ENCODE measurements at regions not wholly inside any gene's neighbourhood (a gene's known extent, or its start where the extent isn't known, plus 50 kb on each side); places are given as distances from the start of the nearest gene placed in this dataset.

DNA sequence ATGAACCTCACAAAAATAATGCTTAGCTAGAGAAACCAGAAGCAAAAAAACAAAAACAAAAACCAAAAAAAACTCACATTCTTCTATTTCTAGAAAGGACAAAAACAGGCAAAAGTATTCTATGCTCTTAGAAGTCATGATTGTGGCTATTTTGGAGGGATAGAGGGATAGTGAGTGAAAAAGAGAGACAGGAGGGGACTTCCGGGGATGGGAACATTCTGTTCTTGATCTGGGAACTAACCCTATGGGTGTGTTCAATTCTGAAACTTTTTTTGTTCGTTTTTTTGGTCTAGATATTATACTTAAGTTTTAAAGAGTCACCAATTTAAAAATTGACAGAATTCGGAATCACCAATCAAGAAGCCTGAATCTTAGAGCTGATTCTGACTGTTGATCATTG lies 120.0 kb upstream of the TPM1 start:
- Histone ChIP-seq H3K4me1 (ENCODE audit: control insufficient read depth, extremely low read depth, insufficient read depth, low read length) (no peaks in the 10 kb centered on the region), H3K27ac (ENCODE audit: insufficient read depth, low read length) (no peak overlapping the region), H2AFZ (ENCODE audit: low read length) (no peak overlapping the region), H3K9me3 (ENCODE audit: control insufficient read depth, insufficient read depth, low read depth, low read length) (no peaks in the 10 kb centered on the region), H3K36me3 (ENCODE audit: control insufficient read depth, insufficient read depth, low read length) (no peaks in the 10 kb centered on the region), H3K27me3 (ENCODE audit: control insufficient read depth, insufficient read depth, low read length) (no peaks in the 10 kb centered on the region), H3K4me2 (ENCODE audit: extremely low read depth, insufficient read depth, low read length) (no peak overlapping the region), H3K79me2 (ENCODE audit: control insufficient read depth, insufficient read depth, low read length) (no peaks in the 10 kb centered on the region), H3K9ac (ENCODE audit: insufficient read depth, low read length) (no peak overlapping the region), H4K20me1 (ENCODE audit: control insufficient read depth, extremely low read depth, insufficient read depth, low read length) (no peaks in the 10 kb centered on the region), H3K4me3 (replicated peaks in 1 of 4; ENCODE audit: control extremely low read depth in 1 of 4, insufficient read depth in 1 of 4, low read depth in 3 of 4, low read length in 4 of 4) (no peak overlapping the region)
- no peak for DNase-seq (ENCODE audit: low read depth in 2 of 2)
- TF ChIP-seq, protein P1, sequence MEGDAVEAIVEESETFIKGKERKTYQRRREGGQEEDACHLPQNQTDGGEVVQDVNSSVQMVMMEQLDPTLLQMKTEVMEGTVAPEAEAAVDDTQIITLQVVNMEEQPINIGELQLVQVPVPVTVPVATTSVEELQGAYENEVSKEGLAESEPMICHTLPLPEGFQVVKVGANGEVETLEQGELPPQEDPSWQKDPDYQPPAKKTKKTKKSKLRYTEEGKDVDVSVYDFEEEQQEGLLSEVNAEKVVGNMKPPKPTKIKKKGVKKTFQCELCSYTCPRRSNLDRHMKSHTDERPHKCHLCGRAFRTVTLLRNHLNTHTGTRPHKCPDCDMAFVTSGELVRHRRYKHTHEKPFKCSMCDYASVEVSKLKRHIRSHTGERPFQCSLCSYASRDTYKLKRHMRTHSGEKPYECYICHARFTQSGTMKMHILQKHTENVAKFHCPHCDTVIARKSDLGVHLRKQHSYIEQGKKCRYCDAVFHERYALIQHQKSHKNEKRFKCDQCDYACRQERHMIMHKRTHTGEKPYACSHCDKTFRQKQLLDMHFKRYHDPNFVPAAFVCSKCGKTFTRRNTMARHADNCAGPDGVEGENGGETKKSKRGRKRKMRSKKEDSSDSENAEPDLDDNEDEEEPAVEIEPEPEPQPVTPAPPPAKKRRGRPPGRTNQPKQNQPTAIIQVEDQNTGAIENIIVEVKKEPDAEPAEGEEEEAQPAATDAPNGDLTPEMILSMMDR (conservative IDR thresholded peaks at IDR 0.05 in 1 of 2, IDR thresholded peaks at IDR 0.05 in 1 of 2; ENCODE audit: low read depth in 1 of 2, low read length in 2 of 2): no peak
- no peak for TF ChIP-seq EZH2 (IDR thresholded peaks at IDR 0.05; ENCODE audit: low read length, missing control alignments)

DNA sequence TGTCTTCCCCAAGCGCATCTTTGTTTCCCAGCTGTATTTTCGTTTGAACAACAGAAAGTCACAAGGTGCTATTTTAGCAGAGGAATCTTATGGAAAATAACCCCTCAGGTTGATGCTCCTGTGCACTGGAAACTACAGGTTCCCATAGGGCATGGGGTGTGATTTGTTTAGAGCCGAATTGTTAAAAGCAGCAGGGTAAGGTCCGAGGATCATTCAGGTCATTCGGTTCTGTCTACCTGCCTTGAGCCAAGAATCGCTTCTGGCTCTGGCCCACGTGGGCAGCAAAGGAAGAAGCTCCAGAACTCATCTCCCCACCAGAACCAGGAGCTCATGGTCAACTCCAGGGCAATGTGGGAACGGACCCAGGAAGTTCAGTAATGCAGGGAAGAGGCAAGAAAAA lies 116.7 kb upstream of the TPM1 start:
- Histone ChIP-seq H3K9ac (ENCODE audit: insufficient read depth, low read length) (no peak overlapping the region), H3K79me2 (ENCODE audit: control insufficient read depth, insufficient read depth, low read length) (no peaks in the 10 kb centered on the region), H2AFZ (ENCODE audit: low read length) (no peak overlapping the region), H4K20me1 (ENCODE audit: control insufficient read depth, extremely low read depth, insufficient read depth, low read length) (no peaks in the 10 kb centered on the region), H3K4me2 (ENCODE audit: extremely low read depth, insufficient read depth, low read length) (no peak overlapping the region), H3K4me3 (replicated peaks in 1 of 4; ENCODE audit: control extremely low read depth in 1 of 4, insufficient read depth in 1 of 4, low read depth in 3 of 4, low read length in 4 of 4) (no peak overlapping the region), H3K27me3 (ENCODE audit: control insufficient read depth, insufficient read depth, low read length) (no peaks in the 10 kb centered on the region), H3K9me3 (ENCODE audit: control insufficient read depth, insufficient read depth, low read depth, low read length) (no peaks in the 10 kb centered on the region), H3K4me1 (ENCODE audit: control insufficient read depth, extremely low read depth, insufficient read depth, low read length) (peaks cover 17% of the 10 kb centered on the region), H3K36me3 (ENCODE audit: control insufficient read depth, insufficient read depth, low read length) (no peaks in the 10 kb centered on the region), H3K27ac (ENCODE audit: insufficient read depth, low read length) (no peak overlapping the region)
- no peak for TF ChIP-seq EZH2 (IDR thresholded peaks at IDR 0.05; ENCODE audit: low read length, missing control alignments)
- TF ChIP-seq, protein P1 (conservative IDR thresholded peaks at IDR 0.05 in 1 of 2, IDR thresholded peaks at IDR 0.05 in 1 of 2; ENCODE audit: low read depth in 1 of 2, low read length in 2 of 2): no peak
- no peak for DNase-seq (ENCODE audit: low read depth in 2 of 2)

DNA sequence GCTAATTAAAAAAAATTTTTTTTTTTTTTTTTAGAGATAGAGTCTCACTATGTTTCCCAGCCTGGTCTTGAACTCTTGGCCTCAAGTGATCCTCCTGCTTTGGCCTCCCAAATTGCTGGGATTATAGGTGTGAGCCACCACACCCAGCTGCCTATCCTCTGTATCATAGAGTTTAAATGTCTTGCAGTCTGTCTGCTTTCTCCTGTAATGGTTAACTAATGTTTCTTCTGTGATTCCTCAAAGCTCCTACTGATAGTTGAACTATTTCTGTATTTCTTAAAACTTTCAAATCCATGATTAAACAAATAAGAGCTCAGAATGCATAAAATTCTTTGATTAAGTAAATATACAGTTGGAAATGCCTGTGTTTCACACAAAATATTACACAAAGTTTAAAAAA lies 115.4 kb upstream of the TPM1 start:
- Histone ChIP-seq H3K36me3 (ENCODE audit: control insufficient read depth, insufficient read depth, low read length) (no peaks in the 10 kb centered on the region), H3K4me1 (ENCODE audit: control insufficient read depth, extremely low read depth, insufficient read depth, low read length) (peaks cover 17% of the 10 kb centered on the region), H3K9me3 (ENCODE audit: control insufficient read depth, insufficient read depth, low read depth, low read length) (no peaks in the 10 kb centered on the region), H2AFZ (ENCODE audit: low read length) (no peak overlapping the region), H3K9ac (ENCODE audit: insufficient read depth, low read length) (no peak overlapping the region), H3K27ac (ENCODE audit: insufficient read depth, low read length) (no peak overlapping the region), H3K79me2 (ENCODE audit: control insufficient read depth, insufficient read depth, low read length) (no peaks in the 10 kb centered on the region), H3K4me3 (replicated peaks in 1 of 4; ENCODE audit: control extremely low read depth in 1 of 4, insufficient read depth in 1 of 4, low read depth in 3 of 4, low read length in 4 of 4) (no peak overlapping the region), H3K27me3 (ENCODE audit: control insufficient read depth, insufficient read depth, low read length) (no peaks in the 10 kb centered on the region), H4K20me1 (ENCODE audit: control insufficient read depth, extremely low read depth, insufficient read depth, low read length) (no peaks in the 10 kb centered on the region), H3K4me2 (ENCODE audit: extremely low read depth, insufficient read depth, low read length) (no peak overlapping the region)
- TF ChIP-seq, protein P1 (conservative IDR thresholded peaks at IDR 0.05 in 1 of 2, IDR thresholded peaks at IDR 0.05 in 1 of 2; ENCODE audit: low read depth in 1 of 2, low read length in 2 of 2): no peak
- TF ChIP-seq EZH2 (IDR thresholded peaks at IDR 0.05; ENCODE audit: low read length, missing control alignments): no peak
- peak in 1 of 2 donors; percentile 28 for DNase-seq (ENCODE audit: low read depth in 2 of 2)

All from fibroblast of lung (primary cell).